HCT116 (cell line): ENCODE measurements at regions not wholly inside any gene's neighbourhood (a gene's known extent, or its start where the extent isn't known, plus 50 kb on each side); places are given as distances from the start of the nearest gene placed in this dataset.

Experiments used
- ATAC-seq: fragments of 200-7000 bp; cut with Tn5 transposase; 2 replicates; pipeline ENCODE4 v1.9.1; 2020; ENCODE audit warnings: mild to moderate bottlenecking, moderate library complexity
- BruUV-seq: library from RNA; stranded (reverse); fragments of 400-500 nt; replicated peaks from 2 replicates; lab custom pipeline; 2021; lab: Mats Ljungman, UMichigan
- CTCF ChIA-PET: fragments of 300-600 bp; sonication (Branson Sonifier 250); formaldehyde crosslinking; loops from one replicate; lab custom pipeline; 2021; ENCODE audit warnings: antibody characterized with exemption; lab: Charles Lee
- POLR2A ChIA-PET: fragments of 300-600, 350-600 bp; sonication (Branson Sonifier 250); formaldehyde crosslinking; loops from one replicate; lab custom pipeline; 2021; ENCODE audit warnings: antibody characterized with exemption; lab: Charles Lee
- RAD21 ChIA-PET, 2 experiments: fragments of 300-600 bp; sonication (Branson Sonifier 250); formaldehyde crosslinking; loops; one replicate each; lab custom pipeline; 2023; ENCODE audit warnings: low total read pairs in 2 of 2; ENCODE audit not compliant: uncharacterized antibody in 2 of 2, unreplicated experiment in 2 of 2, low non-redundant PET in 1 of 2; lab: Charles Lee
- DNase-seq: peaks from one replicate; pipeline ENCODE4 v3.0.0-alpha.2; 2010; ENCODE audit warnings: low read depth, low spot score
- H2AFZ ChIP-seq: fragments of 200-600 bp; shearing (Covaris generic), sonication (generic); 2 replicates; pipeline ENCODE4 v1.6.1; 2017; ENCODE audit warnings: low read depth, mixed run types, mixed read lengths, antibody characterized with exemption, low read length; ENCODE audit not compliant: poor library complexity, severe bottlenecking
- H3K27ac ChIP-seq: 2 replicates; pipeline ENCODE4 v1.5.1; 2012; ENCODE audit warnings: low read depth, low read length
- H3K27me3 ChIP-seq: fragments of 200-600 bp; sonication (generic); 2 replicates; pipeline ENCODE4 v1.6.1; 2016; ENCODE audit warnings: mixed run types, low read length, mixed read lengths; ENCODE audit not compliant: insufficient read depth
- H3K36me3 ChIP-seq, 2 experiments: fragments of 200-500 bp in 1 of 2; fragments of 200-600 bp in 1 of 2; sonication (Bioruptor generic) in 1 of 2; sonication (generic) in 1 of 2; 2 replicates each; pipeline versions ENCODE4 v1.5.1 to v1.6.1; 2014 to 2016; ENCODE audit warnings: low read length in 2 of 2, inconsistent platforms in 1 of 2, mixed read lengths in 1 of 2, mixed run types in 1 of 2; ENCODE audit not compliant: insufficient read depth in 2 of 2, control insufficient read depth in 1 of 2
- H3K4me1 ChIP-seq, 2 experiments: fragments of 200-600 bp in 1 of 2; sonication (generic) in 1 of 2; 2 replicates each; pipeline versions ENCODE4 v1.5.1 to v1.6.1; 2012 to 2017; ENCODE audit warnings: low read length in 2 of 2, inconsistent platforms in 1 of 2, mild to moderate bottlenecking in 1 of 2, mixed read lengths in 1 of 2, mixed run types in 1 of 2, moderate library complexity in 1 of 2; ENCODE audit not compliant: insufficient read depth in 2 of 2, control insufficient read depth in 1 of 2
- H3K4me2 ChIP-seq: fragments of 200-600 bp; sonication (generic); 2 replicates; pipeline ENCODE4 v1.6.1; 2017; ENCODE audit warnings: mixed run types, low read length, mixed read lengths
- H3K4me3 ChIP-seq, 2 experiments: fragments of 200-600 bp in 1 of 2; sonication (generic) in 1 of 2; replicated peaks in 1 of 2; 2 replicates each; pipeline ENCODE4 v1.5.1; 2011 to 2016; ENCODE audit warnings: low read length in 2 of 2, control low read depth in 1 of 2, low read depth in 1 of 2, mild to moderate bottlenecking in 1 of 2, mixed read lengths in 1 of 2, mixed run types in 1 of 2
- H3K79me2 ChIP-seq: fragments of 200-600 bp; sonication (generic); 2 replicates; pipeline ENCODE4 v1.6.1; 2017; ENCODE audit warnings: mild to moderate bottlenecking, mixed run types, low read length, moderate library complexity, mixed read lengths; ENCODE audit not compliant: insufficient read depth
- H3K9ac ChIP-seq: fragments of 200-600 bp; sonication (generic); 2 replicates; pipeline ENCODE4 v1.6.1; 2016; ENCODE audit warnings: low read length, mixed read lengths
- H3K9me2 ChIP-seq: fragments of 200-600 bp; sonication (generic), shearing (Covaris generic); 2 replicates; pipeline ENCODE4 v1.6.1; 2017; ENCODE audit warnings: mixed run types, mild to moderate bottlenecking, moderate library complexity; ENCODE audit not compliant: insufficient read depth
- H3K9me3 ChIP-seq, 2 experiments: fragments of 200-500 bp in 1 of 2; fragments of 200-600 bp in 1 of 2; sonication (Bioruptor generic) in 1 of 2; sonication (generic) in 1 of 2; 2 replicates each; pipeline ENCODE4 v1.6.1; 2014 to 2017; ENCODE audit warnings: low read length in 2 of 2, mixed read lengths in 2 of 2, inconsistent platforms in 1 of 2, low read depth in 1 of 2, mild to moderate bottlenecking in 1 of 2, mixed run types in 1 of 2, moderate library complexity in 1 of 2; ENCODE audit not compliant: control insufficient read depth in 1 of 2, insufficient read depth in 1 of 2
- H4K20me1 ChIP-seq: fragments of 200-600 bp; sonication (generic), shearing (Covaris generic); 2 replicates; pipeline ENCODE4 v1.6.1; 2017; ENCODE audit warnings: mixed run types, mild to moderate bottlenecking, moderate library complexity; ENCODE audit not compliant: insufficient read depth
- CTCF ChIP-seq, 3 experiments: fragments of 200-600 bp in 1 of 3; sonication (generic) in 1 of 3; IDR thresholded peaks in 2 of 3; conservative IDR thresholded peaks in 1 of 3; 2 replicates each; pipeline ENCODE4 v1.5.1; 2012 to 2017; ENCODE audit warnings: low read depth in 2 of 3, low read length in 2 of 3, antibody characterized with exemption in 1 of 3, borderline replicate concordance in 1 of 3, control low read depth in 1 of 3, mild to moderate bottlenecking in 1 of 3, mixed read lengths in 1 of 3, mixed run types in 1 of 3, moderate library complexity in 1 of 3; ENCODE audit not compliant: insufficient read depth in 1 of 3
- FOSL1 ChIP-seq: IDR thresholded peaks from 2 replicates; pipeline ENCODE4 v1.6.1; 2012; ENCODE audit warnings: low read depth
- JUND ChIP-seq: IDR thresholded peaks from 2 replicates; pipeline ENCODE4 v1.6.1; 2012
- TCF7L2 ChIP-seq: IDR thresholded peaks from 2 replicates; pipeline ENCODE4 v1.7.0; 2011; ENCODE audit warnings: borderline replicate concordance, inconsistent platforms; ENCODE audit not compliant: insufficient read depth, insufficient read length; ENCODE audit errors: extremely low read depth
- YY1 ChIP-seq: IDR thresholded peaks from 2 replicates; pipeline ENCODE4 v1.6.1; 2011; ENCODE audit warnings: low read length, low read depth, moderate library complexity, mild to moderate bottlenecking; ENCODE audit not compliant: insufficient replicate concordance; ENCODE audit errors: extremely low read depth
- intact Hi-C: fragments of 100-400 bp; cut with micrococcal nuclease; formaldehyde crosslinking; loops from 2 replicates; pipeline ENCODE4 v1.10.0; 2022

- ChIA-PET RAD21 (no interaction called here), POLR2A (no interaction called here), CTCF (no interaction called here)
- intact Hi-C loops, result no loop called here
- Histone ChIP-seq H3K4me3 (no peak overlapping the region), H3K4me2 (no peak overlapping the region), H4K20me1 (no peaks in the 10 kb centered on the region), H3K4me1 (no peaks in the 10 kb centered on the region), H3K9ac (no peak overlapping the region), H3K27me3 (no peaks in the 10 kb centered on the region), H3K79me2 (no peaks in the 10 kb centered on the region), H3K9me2 (no peaks in the 10 kb centered on the region), H2AFZ (no peak overlapping the region), H3K9me3 (no peaks in the 10 kb centered on the region; a peak in 1 of 4 replicates), H3K36me3 (no peaks in the 10 kb centered on the region), H3K27ac (no peak overlapping the region)
- BruUV-seq, result no TSS peak
- no peak for TF ChIP-seq FOSL1
- no peak for TF ChIP-seq CTCF (IDR thresholded peaks at IDR 0.05 in 2 of 3, conservative IDR thresholded peaks at IDR 0.05 in 1 of 3; ENCODE audit: borderline replicate concordance in 1 of 3, insufficient read depth in 1 of 3, low read depth in 2 of 3, low read length in 2 of 3)
- no peak for TF ChIP-seq TCF7L2
- DNase-seq (no peak), ATAC-seq (no peak)
These were observed 403.7 kb upstream of the CCNG1 start for GRCh38 chr5:163033656-163034055.

DNA sequence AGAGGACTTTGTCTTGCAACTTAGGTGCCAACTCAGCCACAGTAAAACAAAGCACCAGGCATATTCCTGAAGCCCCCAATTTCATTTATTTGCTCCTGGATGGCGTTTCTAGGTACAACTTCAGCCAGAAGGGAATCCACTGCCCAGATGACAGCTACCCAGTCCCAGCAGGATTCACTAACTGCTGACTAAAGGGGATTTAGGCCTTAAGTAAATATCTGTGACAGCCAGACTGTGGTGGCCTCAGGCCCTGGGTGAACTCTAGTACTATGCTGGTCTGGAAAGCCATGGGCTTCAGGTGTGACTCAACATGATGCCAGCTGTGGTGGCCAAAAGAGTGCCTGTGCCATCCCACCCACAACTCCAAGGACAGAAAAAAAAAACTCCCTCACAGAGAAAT is 396.1 kb upstream of the CCNG1 start:
- H3K4me1 ChIP-seq, result no peaks in the 10 kb centered on the region
- H2AFZ ChIP-seq, result no peak overlapping the region
- no peak overlapping the region for H3K4me2 ChIP-seq
- POLR2A ChIA-PET, result no interaction called here
- CTCF ChIA-PET, result no interaction called here
- RAD21 ChIA-PET, result no interaction called here
- DNase-seq, result no peak
- no peak for ATAC-seq
- no peak overlapping the region for H3K27ac ChIP-seq
- intact Hi-C loops, result no loop called here
- BruUV-seq, result no TSS peak
- peaks cover 0 to 5% of the 10 kb centered on the region in 2 experiments; a peak in 2 of 4 replicates for H3K9me3 ChIP-seq
- TF ChIP-seq YY1, result no peak
- no peak for TF ChIP-seq JUND
- TF ChIP-seq, all 23 proteins: peak for 0
- H3K36me3 ChIP-seq, result no peaks in the 10 kb centered on the region
- H3K27me3 ChIP-seq, result no peaks in the 10 kb centered on the region
- no peak overlapping the region for H3K9ac ChIP-seq
- H4K20me1 ChIP-seq, result no peaks in the 10 kb centered on the region
- no peak overlapping the region for H3K4me3 ChIP-seq
- no peaks in the 10 kb centered on the region for H3K79me2 ChIP-seq
- no peaks in the 10 kb centered on the region for H3K9me2 ChIP-seq
